ENCODE measurements at regions not wholly inside any gene's neighbourhood (a gene's known extent, or its start where the extent isn't known, plus 50 kb on each side); places are given as distances from the start of the nearest gene placed in this dataset.

- ATAC-seq = no peak
- no peak for DNase-seq
- Mint-ChIP-seq H3K4me3 (no peak overlapping the region), H3K27ac (no peak overlapping the region), H3K9me3 (peaks cover 19 to 26% of the 10 kb centered on the region in 2 donors), H3K27me3 (peaks cover 16% of the 10 kb centered on the region), H3K4me1 (peaks cover 31% of the 10 kb centered on the region)
Observed at GRCh38 chr17:65433592-65433991, 127.9 kb downstream of the AXIN2 start.

DNA sequence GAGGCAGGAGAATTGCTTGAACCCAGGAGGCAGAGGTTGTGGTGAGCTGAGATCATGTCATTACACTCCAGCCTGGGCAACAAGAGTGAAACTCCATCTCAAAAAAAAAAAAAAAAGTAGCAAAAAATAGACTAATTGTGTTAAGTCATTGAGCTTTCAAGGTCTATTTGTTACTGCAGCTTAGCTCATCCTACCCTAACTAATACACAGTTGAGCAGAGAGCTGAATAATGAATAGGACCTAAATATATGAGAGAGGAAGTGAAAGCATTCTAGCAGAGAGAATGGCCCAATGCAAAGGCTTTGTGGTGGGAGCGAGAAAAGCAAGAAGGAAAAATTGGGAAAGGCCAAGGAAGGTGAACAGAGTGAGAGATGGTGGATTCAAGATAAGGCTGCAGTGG is 128.3 kb downstream of the AXIN2 start:
- ATAC-seq = no peak
- Mint-ChIP-seq H3K9me3 (peaks cover 19 to 26% of the 10 kb centered on the region in 2 donors), H3K4me3 (no peak overlapping the region), H3K27me3 (peaks cover 11% of the 10 kb centered on the region), H3K4me1 (peaks cover 31% of the 10 kb centered on the region), H3K27ac (no peak overlapping the region)
- no peak for DNase-seq

DNA sequence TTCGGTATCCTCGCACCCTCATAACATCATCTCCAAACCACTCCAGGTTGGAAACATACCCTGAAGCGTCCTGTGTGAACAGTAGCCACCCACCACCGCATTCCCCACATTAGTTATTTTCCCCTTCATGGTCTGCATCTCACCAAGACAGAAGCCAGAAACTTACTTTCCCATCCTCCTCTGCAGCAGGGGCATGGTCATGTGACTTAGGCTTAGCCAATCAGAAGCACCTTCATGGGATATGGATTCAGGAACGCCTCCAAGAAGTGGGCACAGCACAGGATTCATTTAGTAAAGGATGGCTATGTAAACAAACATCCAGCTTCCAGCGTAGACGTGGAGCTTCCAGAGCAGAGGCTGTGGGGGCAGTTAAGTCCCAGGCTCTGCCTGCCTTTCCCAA is 130.3 kb downstream of the AXIN2 start:
- ATAC-seq = no peak

GRCh38 chr17:65430209-65430833 is 131.1 kb downstream of the AXIN2 start:
- no peak overlapping the region for H3K27ac Mint-ChIP-seq
- ATAC-seq (no peak), DNase-seq (no peak)
- H3K9me3 Mint-ChIP-seq = peaks cover 27 to 33% of the 10 kb centered on the region in 2 donors
- peaks cover 31% of the 10 kb centered on the region for H3K4me1 Mint-ChIP-seq
- H3K4me3 Mint-ChIP-seq = no peak overlapping the region
- H3K27me3 Mint-ChIP-seq = no peaks in the 10 kb centered on the region

More for the DNA sequence above, 130.3 kb downstream of the AXIN2 start:
- no peak overlapping the region for H3K4me3 Mint-ChIP-seq
- peaks cover 31% of the 10 kb centered on the region for H3K4me1 Mint-ChIP-seq
- peaks cover 19 to 26% of the 10 kb centered on the region in 2 donors for H3K9me3 Mint-ChIP-seq
- H3K27me3 Mint-ChIP-seq = no peaks in the 10 kb centered on the region
- no peak overlapping the region for H3K27ac Mint-ChIP-seq
- no peak for DNase-seq

DNA sequence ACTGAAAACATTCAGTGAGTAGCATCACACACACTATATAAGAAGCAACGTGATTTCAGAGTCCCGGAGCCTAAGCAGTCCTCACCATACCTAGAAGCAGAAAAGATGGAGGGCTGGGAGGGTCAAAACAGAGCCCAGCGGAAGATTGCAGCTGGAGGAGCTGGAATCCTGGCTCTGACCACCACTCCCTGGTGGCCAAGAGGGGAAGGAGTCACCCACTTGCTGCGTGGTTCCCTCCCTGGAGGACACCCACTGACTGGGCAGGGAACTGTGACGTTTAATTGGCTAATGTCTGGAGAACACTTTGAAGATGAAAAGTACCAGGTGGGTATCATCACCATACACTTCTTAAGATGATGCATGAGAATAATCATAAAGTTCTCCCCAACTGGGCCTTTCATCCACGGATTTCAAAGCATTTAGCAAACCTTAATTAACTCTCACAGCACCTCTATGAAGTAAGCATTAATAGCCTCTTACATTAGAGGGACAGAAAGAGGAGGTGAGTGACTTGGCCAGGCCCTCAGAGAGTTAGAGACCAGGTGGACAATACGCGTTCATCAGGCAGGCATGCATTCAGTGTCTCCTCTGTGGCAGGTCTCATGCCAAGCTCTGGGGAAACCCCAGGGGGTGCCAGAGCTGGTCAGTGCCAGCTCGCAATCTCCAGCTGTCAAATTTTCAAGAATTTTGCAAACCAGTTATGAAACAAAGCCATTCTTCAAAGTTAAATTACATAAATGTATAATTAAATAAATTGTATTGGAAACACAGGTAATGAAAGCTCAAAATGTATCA is 137.9 kb downstream of the AXIN2 start:
- H3K27ac Mint-ChIP-seq = no peak overlapping the region
- no peaks in the 10 kb centered on the region for H3K4me1 Mint-ChIP-seq
- H3K9me3 Mint-ChIP-seq = peaks cover 13 to 16% of the 10 kb centered on the region in 2 donors
- DNase-seq (no peak), ATAC-seq (no peak)
- H3K4me3 Mint-ChIP-seq = no peak overlapping the region
- H3K27me3 Mint-ChIP-seq = no peaks in the 10 kb centered on the region

GRCh38 chr17:65418622-65419021 is 142.8 kb downstream of the AXIN2 start:
- Mint-ChIP-seq H3K27me3 (no peaks in the 10 kb centered on the region), H3K4me3 (no peak overlapping the region), H3K4me1 (no peaks in the 10 kb centered on the region), H3K27ac (no peak overlapping the region), H3K9me3 (no peaks in the 10 kb centered on the region)
- ATAC-seq = no peak
- no peak for DNase-seq

- ATAC-seq (no peak), DNase-seq (no peak)
- no peak overlapping the region for H3K4me3 Mint-ChIP-seq
- no peaks in the 10 kb centered on the region for H3K9me3 Mint-ChIP-seq
- no peaks in the 10 kb centered on the region for H3K27me3 Mint-ChIP-seq
- H3K4me1 Mint-ChIP-seq = no peaks in the 10 kb centered on the region
- H3K27ac Mint-ChIP-seq = no peak overlapping the region
Observed at GRCh38 chr17:65417406-65418221, 143.8 kb downstream of the AXIN2 start.

DNA sequence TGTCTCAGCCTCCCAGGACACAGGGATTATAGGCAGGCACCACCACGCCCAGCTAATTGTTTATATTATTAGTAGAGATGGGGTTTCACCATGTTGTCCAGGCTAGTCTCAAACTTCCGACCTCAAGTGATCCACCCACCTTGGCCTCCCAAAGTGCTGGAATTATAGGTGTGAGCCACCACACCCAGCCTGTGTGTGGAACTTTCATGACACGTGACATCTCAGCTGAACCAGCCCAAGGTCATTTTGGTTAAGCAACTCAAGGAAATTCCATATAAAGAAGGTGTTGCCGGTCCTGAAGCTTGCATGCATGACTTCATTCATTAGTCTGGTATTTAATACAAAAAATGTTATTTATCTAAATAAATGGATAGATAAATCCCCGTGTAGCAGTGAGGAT is 145.5 kb downstream of the AXIN2 start:
- no peaks in the 10 kb centered on the region for H3K4me1 Mint-ChIP-seq
- peaks cover 0 to 4% of the 10 kb centered on the region in 2 donors for H3K9me3 Mint-ChIP-seq
- peak overlapping the region in 1 of 2 donors; percentile 85 for H3K27ac Mint-ChIP-seq
- DNase-seq = no peak
- H3K27me3 Mint-ChIP-seq = no peaks in the 10 kb centered on the region
- H3K4me3 Mint-ChIP-seq = no peak overlapping the region
- no peak for ATAC-seq

DNA sequence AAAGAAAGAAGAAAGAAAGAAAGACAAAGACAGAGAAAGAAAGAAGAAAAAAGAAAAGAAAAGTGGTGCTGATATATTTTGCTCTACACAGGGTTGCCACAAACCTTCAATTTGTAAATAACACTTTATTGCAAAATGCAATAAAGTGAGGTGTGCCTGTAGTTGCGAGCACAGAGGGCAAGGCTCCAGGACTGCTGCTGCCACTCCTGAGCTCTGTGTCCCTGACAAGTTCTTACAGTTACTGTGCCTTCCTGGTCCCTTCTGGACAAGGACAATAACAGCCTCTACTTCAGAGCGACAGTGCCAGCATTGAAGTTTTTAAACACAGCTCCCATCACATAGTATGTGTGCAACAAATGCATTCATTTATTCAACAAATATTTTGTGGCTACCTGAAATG is 148.1 kb downstream of the AXIN2 start:
- no peaks in the 10 kb centered on the region for H3K27me3 Mint-ChIP-seq
- H3K9me3 Mint-ChIP-seq = peaks cover 0 to 4% of the 10 kb centered on the region in 2 donors
- H3K4me3 Mint-ChIP-seq = no peak overlapping the region
- H3K4me1 Mint-ChIP-seq = no peaks in the 10 kb centered on the region
- no peak for ATAC-seq
- no peak for DNase-seq
- no peak overlapping the region for H3K27ac Mint-ChIP-seq

GRCh38 chr17:65409381-65409780 is 152.1 kb downstream of the AXIN2 start:
- no peak for ATAC-seq
- Mint-ChIP-seq H3K4me3 (no peak overlapping the region), H3K27ac (no peak overlapping the region), H3K9me3 (peaks cover 0 to 4% of the 10 kb centered on the region in 2 donors), H3K4me1 (no peaks in the 10 kb centered on the region), H3K27me3 (no peaks in the 10 kb centered on the region)
- no peak for DNase-seq

- DNase-seq (no peak), ATAC-seq (no peak)
- no peak overlapping the region for H3K27ac Mint-ChIP-seq
- no peaks in the 10 kb centered on the region for H3K27me3 Mint-ChIP-seq
- H3K4me3 Mint-ChIP-seq = no peak overlapping the region
- peaks cover 0 to 4% of the 10 kb centered on the region in 2 donors for H3K9me3 Mint-ChIP-seq
- no peaks in the 10 kb centered on the region for H3K4me1 Mint-ChIP-seq
Observed at GRCh38 chr17:65408050-65408449, 153.4 kb downstream of the AXIN2 start.

- ATAC-seq (no peak), DNase-seq (no peak)
- Mint-ChIP-seq H3K27ac (peak overlapping the region in 1 of 2 donors; percentile 53), H3K9me3 (peaks cover 0 to 4% of the 10 kb centered on the region in 2 donors), H3K4me1 (no peaks in the 10 kb centered on the region), H3K27me3 (no peaks in the 10 kb centered on the region), H3K4me3 (no peak overlapping the region)
Observed at GRCh38 chr17:65407017-65407416, 154.4 kb downstream of the AXIN2 start.

- no peak for ATAC-seq
- no peaks in the 10 kb centered on the region for H3K27me3 Mint-ChIP-seq
- H3K27ac Mint-ChIP-seq = no peak overlapping the region
- H3K9me3 Mint-ChIP-seq = peaks cover 0 to 4% of the 10 kb centered on the region in 2 donors
- no peak for DNase-seq
- H3K4me3 Mint-ChIP-seq = no peak overlapping the region
- H3K4me1 Mint-ChIP-seq = no peaks in the 10 kb centered on the region
Observed at GRCh38 chr17:65406552-65406951, 154.9 kb downstream of the AXIN2 start.

DNA sequence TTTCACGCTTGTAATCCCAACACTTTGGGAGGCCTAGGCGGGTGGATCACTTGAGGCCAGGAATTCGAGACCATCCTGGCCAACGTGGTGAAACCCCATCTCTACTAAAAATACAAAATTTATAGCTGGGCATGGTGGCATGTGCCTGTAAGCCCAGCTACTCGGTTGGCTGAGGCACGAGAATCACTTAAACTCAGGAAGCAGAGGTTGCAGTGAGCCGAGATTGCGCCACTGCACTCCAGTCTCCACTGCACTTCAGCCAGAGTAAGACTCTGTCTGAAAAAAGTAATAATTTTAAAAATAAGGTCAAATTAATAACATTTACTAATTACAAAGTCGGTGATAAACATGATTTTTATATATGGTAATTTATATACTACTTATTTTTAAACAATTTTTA is 155.9 kb downstream of the AXIN2 start:
- no peak for ATAC-seq
- no peaks in the 10 kb centered on the region for H3K27me3 Mint-ChIP-seq
- H3K4me3 Mint-ChIP-seq = no peak overlapping the region

DNA sequence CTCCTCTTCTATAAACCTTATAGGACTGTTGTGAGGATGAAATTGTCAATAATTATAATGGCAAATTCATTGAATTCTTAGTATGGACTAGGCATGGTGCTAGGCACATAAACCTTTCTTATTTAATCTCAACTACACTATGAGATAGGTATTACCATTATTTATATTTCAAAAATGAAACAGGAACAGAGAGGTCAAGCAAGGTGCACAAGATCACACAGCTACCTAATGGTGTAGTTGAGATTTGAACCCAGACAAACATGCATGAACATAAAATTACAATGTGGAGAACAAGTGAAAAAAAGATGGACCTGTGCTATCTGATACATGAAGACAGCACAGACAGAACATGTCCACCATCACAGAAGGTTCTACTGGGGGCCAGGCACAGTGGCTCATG is 156.7 kb downstream of the AXIN2 start:
- Mint-ChIP-seq H3K4me3 (no peak overlapping the region), H3K9me3 (no peaks in the 10 kb centered on the region), H3K4me1 (no peaks in the 10 kb centered on the region), H3K27me3 (no peaks in the 10 kb centered on the region), H3K27ac (no peak overlapping the region)
- DNase-seq = no peak
- no peak for ATAC-seq

More for the DNA sequence above, 155.9 kb downstream of the AXIN2 start:
- no peak overlapping the region for H3K27ac Mint-ChIP-seq
- no peaks in the 10 kb centered on the region for H3K4me1 Mint-ChIP-seq
- H3K9me3 Mint-ChIP-seq = no peaks in the 10 kb centered on the region
- no peak for DNase-seq

- DNase-seq = no peak
- no peaks in the 10 kb centered on the region for H3K27me3 Mint-ChIP-seq
- no peak for ATAC-seq
- no peaks in the 10 kb centered on the region for H3K4me1 Mint-ChIP-seq
- H3K9me3 Mint-ChIP-seq = no peaks in the 10 kb centered on the region
- no peak overlapping the region for H3K4me3 Mint-ChIP-seq
- no peak overlapping the region for H3K27ac Mint-ChIP-seq
Observed at GRCh38 chr17:65403626-65404025, 157.8 kb downstream of the AXIN2 start.

All from stimulated activated naive CD8-positive, alpha-beta T cell treated with anti-CD3 and anti-CD28 coated beads, Interleukin-15, amount 100 ng/mL, for 72 hours (primary cell).